ENCODE measurements at regions not wholly inside any gene's neighbourhood (a gene's known extent, or its start where the extent isn't known, plus 50 kb on each side); places are given as distances from the start of the nearest gene placed in this dataset.

DNA sequence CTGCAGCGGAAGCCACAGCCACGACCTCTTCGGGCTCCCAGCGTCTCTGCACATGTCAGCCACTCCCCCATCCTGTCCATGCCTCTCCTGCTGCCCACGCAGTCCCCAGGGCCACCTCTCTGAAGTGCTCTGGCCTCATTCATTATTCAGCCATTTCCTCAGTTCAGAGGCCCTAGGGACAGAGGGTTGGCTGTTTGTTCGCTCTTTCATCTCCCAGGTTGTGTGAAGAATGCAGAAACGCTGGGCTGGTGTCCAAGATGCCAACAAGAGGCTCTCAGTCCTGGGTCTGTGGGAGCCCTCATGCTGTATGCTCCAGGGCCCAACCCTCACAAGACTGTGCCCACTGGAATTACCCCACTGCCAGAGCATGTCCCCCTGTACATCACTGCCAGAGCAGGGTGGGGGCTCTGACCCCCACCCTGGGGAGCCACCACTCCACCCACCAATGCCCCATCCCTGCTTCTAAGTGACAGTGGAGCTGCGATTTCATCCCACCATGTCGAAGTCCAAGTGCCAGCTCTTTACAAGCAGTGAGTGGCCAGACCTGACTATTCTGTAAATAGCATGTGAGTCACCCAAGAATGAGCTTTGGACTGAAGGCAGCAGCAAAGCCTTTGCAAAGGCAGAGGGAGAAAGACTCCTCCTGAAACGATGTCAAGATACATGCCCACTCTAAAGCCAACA, 209.6 kb downstream of the BUD13 start:
- no peak for DNase-seq (ENCODE audit: low read depth, low spot score)

DNA sequence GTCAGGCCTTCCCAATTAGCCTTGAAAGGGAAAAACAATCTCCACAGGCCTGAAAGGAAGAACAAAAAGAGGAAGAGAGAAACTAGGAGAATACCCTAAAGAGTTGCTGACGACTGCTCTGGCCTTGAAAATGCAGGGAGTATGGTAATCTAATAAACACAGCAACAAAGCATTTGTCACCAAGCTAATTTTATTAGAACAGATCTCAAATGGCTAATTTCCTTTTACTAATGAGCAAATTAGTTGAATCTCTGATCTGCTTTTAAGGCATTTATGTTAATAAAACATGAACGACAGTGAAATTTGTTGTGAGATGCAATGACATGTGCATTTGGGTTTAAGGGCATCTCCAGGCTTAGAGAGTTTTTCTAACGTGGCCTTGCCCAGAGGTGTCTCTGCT, 212.2 kb downstream of the BUD13 start:
- DNase-seq (ENCODE audit: low read depth, low spot score), result no peak

DNA sequence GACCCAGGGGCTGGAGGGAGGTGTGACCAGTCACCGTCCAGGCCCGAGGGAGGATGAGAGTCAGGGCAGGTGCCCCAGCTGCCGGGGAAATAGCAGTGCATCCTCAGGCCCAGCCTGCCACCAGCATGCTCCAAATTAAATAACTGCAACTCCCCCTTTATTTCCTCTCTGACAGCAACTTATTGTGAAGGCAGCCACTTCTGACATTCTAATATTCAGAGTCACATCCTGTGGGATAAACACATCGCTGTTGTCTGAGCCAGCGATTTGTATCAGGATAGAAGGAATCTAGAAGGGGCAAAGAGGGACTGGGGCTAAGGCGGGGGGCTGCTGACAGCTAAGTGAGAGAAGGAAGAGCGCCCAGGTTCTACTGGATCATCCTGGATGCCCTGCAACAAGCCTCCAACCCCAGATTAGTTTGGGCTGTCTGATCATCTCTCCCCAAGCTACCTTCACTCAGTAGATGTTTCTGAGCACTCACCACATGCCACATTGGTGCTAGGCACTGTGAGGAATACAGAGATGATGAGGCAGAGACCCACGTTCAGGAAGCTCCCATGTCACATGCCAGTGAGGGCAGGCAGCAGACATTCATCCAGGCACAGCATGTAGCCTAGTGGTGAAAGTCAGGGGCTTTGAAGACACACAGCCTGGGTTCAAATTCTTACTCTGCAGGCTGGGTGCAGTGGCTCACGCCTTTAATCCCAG, 214.1 kb downstream of the BUD13 start:
- peak; percentile 75 for DNase-seq (ENCODE audit: low read depth, low spot score)

DNA sequence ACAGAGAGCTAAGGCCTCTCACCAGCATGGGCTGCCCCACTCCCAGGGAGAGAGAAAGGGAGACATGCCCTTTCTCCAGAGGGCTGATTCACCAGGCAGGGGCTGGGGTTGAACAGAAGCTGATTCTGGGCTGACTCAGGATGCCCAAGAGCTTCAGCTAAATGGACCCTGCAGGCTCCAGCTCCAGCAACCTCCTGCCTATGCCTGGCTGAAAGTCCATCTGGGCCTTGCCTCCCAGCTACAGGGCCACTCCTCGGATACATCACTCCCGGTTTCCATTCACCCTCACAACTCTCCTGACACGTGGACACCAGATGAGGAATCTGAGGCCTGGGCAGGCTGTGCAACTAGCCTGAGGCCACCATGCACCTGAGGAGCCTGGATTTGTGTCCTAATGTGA, 215.5 kb downstream of the BUD13 start:
- DNase-seq (ENCODE audit: low read depth, low spot score), result no peak

DNA sequence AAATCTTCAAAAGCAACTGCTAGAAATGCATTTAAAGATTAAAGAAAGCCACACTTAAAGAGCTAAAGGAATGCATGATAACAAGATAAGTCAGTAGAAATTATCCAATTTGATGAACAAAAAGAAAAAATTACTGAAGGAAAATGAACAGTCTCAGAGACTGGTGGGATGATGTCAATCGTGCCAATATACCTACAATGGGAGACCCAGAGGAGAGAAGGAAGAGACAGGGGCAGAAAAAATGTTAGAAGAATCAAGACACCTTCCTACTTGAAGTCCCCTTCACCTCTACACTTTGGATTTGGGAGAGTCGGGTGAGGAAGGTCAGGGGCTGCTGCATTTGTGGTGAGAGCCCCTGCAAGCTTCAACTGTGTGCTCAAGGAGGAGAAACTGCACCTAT, 216.3 kb downstream of the BUD13 start:
- DNase-seq (ENCODE audit: low read depth, low spot score), result no peak

DNA sequence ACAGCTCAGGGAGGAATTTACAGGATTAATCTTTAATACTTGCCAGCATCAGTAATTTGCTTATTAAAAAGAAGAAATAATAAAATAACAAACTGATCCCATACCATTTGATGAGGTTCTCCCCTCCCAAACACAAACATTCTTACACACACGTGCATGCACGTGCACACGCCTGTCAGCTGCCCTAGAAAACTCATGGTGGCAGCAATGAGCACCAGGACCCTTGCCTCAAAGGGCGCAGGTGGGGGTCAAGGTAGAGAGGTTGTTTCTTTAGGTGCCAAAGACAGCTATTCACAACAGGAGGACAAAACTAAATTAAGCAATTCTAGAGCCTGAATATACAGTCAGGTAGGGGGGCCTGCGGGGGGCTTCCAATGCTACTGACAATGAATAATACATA, 219.3 kb downstream of the BUD13 start:
- DNase-seq (ENCODE audit: low read depth, low spot score), result no peak

DNA sequence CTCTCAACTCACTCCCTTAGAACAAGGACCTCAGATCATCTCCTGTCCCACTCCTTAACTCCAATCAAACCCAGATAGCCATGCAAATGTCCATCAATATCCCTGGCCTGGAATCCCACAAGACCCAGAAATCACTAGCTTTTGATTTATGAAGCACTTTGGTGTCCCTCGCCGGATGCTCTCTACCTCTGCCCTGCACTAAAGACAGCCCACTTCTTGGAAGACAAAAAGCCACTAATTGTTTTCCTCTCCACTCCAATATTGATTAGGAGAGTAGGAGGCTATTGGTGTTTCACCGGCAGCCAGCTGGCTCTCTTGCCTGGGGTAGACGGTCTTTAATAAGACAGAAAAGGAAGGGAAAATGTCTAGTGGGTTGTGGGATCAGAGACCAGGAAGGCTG, 221.2 kb downstream of the BUD13 start:
- DNase-seq (ENCODE audit: low read depth, low spot score), result no peak

DNA sequence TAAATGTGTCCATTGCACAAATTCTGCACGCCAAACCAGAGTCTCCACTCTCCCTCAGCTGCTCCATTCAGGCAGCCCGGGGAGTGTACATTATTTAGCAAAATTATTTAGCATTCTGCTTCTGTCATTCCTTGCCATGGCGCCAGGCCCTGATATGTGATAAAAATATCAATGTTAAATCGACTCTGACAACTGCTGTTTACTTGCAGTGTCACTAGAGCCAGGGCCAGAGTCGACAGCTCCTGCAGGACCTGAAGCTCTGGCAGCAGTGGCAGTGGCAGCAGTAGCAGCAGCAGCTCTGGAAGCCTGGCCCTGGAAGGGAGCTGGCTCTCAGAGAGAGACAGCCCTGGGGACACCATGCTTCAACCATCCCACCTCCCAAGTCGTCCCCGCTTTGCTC, 224.5 kb downstream of the BUD13 start:
- no peak for DNase-seq (ENCODE audit: low read depth, low spot score)

DNA sequence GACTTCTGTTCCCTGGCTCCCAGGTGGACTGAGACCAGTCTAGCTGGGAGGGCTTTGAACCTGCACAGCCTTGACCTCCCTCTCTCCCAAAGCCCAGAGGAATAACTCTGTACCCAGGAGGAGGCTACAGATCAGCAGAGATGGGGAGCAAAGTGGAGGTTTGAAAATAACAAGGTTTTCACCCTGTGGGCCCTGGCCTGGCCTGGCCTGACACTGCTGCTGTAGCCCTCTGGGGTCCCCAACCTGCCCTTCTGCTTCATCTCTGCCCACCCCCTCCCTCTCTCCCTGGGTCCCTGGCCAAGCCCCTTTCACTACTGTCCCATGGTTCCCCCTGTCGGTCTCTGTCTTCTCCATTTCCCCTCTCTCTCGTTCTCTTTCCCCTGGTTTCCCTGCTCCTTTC, 225.2 kb downstream of the BUD13 start:
- no peak for DNase-seq (ENCODE audit: low read depth, low spot score)

DNA sequence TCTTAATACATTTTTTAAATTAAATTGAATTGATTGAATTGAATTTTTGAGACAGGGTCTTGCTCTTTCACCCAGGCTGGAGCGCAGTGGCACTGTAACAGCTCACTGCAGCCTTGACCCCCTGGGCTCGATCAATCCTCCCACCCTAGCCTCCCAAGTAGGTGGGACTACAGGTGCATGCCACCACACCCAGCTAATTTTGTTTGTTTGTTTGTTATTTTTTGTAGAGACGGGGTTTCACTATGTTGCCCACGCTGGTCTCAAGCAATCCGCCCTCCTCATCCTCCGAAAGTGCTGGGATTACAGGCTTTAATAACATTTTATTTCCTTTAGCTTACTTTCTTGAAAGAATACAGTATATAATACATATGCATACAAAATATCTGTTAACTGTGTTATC, 226.9 kb downstream of the BUD13 start:
- no peak for DNase-seq (ENCODE audit: low read depth, low spot score)

DNA sequence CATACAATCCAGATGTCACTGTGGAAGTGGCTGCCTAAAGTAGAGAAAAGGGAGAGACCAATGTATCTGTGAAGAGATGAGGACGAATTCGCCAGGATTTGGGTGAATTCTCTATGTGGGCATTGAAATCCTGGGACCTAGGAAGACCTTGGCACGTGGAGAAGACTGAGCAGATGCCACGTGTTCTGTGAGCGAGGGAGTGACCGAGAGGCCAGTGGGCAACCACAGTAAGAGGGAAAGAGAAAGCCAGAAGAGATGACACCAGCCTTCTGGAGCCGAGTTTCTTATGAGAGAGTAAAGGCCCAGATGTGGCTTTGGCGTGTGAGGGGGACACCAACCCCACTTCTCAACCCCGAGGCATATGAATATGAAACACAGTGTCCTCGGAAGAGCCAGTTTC, 228.1 kb downstream of the BUD13 start:
- no peak for DNase-seq (ENCODE audit: low read depth, low spot score)

DNA sequence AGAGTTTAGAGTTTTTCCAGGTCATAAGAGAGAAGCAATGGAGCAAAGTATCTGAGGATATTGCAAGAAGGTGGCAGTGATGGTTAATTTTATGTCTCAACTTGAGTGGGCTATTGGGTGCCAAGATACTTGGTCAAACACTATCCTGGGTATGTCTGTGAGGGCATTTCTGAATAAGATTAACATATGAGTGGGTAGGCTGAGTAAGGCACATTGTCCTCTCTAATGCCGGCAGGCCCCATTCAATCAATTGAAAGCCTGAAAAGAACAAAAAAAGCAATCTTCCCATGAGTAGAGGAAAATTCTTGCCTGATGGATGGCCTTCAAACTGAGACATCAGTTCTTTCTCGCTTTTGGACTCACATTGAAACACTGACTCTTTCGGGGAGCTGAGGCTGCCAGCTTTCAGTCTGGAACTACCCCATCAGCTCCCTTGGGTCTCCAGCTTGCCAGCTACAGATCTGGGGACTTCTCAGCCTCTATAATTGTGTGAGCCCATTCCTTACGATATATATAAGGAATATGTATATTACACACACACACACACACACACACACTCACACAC, 228.8 kb downstream of the BUD13 start:
- no peak for DNase-seq (ENCODE audit: low read depth, low spot score)

DNA sequence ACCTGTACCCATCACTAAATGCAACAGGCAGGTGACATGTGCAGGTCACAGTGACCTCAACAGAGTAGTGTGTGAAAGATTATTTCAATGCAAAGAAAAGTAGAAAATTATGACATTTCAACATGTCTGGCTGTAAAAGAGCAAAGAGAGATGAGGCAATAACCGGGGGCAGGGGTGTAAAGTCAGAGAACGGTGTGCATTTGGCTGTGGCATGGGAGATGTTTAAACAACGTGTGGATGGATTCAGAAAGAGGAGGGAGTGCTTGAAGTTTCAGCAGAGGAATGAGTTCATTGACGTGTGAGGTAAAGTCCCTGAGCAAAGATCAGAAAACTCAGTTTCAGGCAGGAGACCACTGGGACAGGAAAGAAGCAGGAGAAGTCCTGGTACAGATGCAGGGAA, 229.7 kb downstream of the BUD13 start:
- DNase-seq (ENCODE audit: low read depth, low spot score), result no peak

DNA sequence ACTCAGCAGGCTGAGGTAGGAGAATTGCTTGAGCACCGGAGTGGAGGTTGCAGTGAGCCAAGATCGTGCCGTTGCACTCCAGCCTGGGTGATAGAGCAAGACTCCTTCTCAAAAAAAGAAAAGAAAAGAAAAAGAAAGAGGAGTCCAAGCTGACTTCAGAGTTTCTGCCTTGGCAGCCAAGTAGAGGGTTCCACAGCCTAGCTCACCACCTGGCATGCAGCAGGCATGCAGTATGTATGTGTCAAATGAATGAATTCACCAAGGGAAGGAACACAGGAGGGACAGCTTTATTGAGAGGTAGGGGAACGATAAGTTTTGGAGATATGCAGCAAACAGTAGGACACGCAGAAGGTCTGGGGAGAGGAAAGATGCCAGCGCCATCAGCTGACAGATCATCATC, 230.4 kb downstream of the BUD13 start:
- DNase-seq (ENCODE audit: low read depth, low spot score), result no peak

DNA sequence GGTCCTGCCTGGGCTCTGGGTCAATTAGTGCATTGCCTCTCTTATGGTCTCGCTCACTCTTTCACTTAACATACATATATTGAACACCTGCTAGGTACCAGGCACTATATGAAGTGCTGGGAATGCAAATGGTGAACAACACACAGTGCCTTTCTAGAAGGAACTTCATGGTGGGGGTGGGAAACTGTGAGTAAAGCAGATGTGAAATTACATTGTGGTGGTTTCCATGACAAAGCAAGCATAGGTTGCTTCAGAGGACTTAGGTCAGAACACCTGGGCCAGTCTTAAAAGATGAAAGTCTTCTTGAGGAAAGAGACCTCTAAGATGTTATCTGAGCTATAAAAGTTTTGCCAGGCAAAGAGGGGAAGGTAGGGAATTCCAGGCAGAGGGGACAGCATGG, 231.3 kb downstream of the BUD13 start:
- DNase-seq (ENCODE audit: low read depth, low spot score), result no peak

DNA sequence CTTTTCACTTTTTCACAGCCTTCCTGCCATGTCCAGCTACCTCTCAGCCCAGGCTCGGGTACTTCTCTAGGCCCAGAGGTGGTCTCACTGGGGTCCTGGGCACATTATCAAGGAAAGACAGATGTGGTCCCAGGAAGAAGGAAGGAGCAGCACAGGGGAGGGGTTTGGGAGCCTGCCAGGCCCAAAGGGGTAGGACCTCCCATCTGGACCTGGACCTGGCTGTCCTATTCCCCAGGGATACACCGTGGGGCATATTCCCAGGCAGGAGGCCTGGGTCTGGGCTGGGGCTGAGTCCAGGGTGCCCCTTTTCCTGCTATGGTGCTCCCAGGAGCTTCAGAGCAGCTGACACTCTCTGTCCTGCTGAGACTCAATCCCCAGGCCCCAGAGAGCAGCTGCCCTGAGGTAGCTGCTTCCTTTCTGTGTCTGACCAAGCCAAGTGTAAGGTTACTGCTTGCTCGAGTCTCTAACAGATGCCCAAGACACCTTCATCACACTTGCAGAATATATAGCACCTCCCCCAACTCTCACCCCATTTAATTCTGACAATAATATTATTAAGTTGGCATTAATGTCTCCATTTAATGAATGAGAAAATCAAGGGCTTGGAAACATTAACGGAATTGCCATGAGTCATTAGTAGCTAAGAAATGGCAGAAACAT, 232.0 kb downstream of the BUD13 start:
- no peak for DNase-seq (ENCODE audit: low read depth, low spot score)

DNA sequence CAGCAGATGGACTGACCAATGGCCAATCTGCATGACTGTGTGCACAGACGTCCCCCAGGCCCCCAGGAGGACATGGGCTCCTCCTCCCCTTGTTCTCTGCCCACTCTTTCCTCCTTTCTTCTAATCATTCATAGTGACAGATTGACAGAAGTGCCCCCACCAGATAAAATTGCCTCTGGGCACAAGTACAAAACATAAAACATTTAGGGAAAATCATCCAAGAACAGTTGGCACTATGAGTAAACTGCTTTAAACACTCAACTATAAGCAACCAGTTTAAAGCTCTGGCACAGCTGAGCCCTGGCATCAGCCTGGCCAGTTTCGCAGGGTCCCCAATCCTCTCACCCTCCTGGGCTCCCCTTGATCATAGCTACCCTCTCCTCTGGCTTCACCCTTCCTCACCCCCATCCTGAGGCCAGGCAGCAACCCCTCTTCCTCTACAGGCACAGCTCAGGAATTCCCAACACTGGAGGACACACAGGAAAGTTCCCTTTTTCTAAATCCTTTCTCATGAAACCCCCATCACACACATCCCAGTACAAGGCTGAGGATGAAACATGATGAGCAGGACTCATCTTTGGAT, 232.9 kb downstream of the BUD13 start:
- DNase-seq (ENCODE audit: low read depth, low spot score), result no peak

DNA sequence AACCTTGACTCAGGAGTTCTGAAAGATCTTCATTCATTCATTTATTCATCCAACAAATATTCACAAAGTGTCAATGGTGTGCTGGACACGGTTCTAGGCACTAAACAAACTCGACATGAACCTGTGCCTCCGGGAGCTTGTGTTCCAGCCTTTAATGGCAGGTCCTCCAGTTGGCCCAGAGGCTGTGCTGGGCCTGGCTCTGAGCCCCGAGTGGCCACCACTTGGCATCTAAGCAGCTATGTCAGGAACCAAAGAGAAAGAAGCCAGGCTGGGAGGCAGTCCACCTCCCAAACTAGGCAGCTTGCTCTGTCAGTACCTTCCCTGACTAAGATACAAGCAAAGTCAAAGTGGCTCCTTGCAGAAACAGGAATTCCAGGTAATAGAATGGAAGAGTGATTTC, 233.6 kb downstream of the BUD13 start:
- no peak for DNase-seq (ENCODE audit: low read depth, low spot score)

DNA sequence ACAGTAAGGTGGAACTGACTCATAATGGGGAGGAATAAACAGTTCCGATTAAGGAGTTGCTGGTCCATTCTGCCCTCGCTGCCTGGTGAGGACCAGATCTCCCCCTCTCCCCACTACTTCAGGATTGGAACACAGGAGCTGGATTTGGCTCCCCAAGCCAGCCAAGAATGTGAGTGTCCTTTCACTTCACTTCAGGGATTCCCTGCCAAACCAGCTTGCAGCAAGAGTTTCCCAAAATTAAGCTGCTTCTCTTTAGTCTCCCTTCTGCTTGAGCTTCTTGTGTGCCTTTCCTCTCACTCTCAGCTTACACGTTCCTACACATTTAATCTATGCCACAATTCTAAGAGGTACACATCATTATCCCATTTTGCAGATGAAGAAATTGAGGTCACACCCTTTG, 234.1 kb downstream of the BUD13 start:
- no peak for DNase-seq (ENCODE audit: low read depth, low spot score)

DNA sequence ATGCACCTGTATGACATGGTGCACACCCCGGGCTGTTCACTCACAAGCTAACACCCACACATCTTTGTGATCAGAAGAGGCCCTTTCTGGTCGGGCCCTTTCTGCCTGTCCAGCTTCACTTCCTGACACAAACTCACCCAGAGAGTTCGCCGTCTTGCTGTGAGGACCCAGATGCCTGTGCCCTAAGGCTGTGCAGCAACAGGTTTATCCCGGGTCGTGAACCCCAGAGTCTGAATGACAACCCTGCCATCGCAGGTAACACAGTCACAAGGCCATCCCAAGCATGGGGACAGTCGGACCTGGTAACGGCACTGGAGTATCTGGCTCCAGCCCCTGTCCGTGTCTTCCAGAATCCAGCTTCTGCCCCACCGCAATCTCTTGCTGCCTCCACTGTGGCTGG, 235.1 kb downstream of the BUD13 start:
- DNase-seq (ENCODE audit: low read depth, low spot score), result no peak

DNA sequence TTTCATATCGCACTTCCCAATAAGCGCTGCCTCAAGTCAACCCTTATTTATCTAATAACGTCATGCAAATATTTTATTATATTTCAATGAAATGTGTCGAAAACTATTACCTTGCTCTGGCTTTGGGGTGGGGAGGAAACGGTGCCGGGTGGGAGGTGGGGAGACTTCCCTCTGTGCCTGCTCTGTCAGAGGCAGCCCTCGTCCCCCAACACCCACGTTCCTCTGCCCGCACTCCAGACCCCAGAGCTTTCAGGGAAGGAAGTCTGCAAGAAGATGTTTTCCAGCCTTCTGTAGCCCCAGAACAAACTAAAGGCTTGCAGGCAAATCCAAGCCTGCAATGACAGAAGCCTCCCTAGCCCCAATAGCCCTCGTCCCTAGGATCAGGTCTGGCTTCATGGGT, 235.7 kb downstream of the BUD13 start:
- DNase-seq (ENCODE audit: low read depth, low spot score), result no peak

DNA sequence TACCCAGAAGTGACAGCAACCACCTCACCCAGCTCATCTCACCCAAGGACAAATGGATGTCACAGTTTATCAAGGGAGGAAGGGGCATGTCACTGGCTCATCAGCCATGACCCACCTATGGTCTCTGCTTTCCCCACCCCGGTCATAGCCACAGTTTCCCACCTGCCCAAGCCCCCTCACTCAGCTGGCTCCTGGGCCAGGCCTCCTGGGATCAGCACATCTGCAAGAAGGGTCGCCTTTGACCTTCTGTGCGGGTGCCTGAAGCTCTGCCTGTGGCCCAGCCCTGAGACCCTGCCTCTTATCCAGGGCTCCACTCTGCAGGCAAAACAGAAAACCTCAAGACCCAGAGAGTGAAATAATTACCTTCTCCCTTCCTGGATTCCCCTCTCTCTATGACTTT, 236.4 kb downstream of the BUD13 start:
- DNase-seq (ENCODE audit: low read depth, low spot score), result no peak

Data from pulmonary artery endothelial cell (primary cell).